ENCODE measurements at regions not wholly inside any gene's neighbourhood (a gene's known extent, or its start where the extent isn't known, plus 50 kb on each side); places are given as distances from the start of the nearest gene placed in this dataset.

GRCh38 chr9:7977586-7977985, 178.0 kb upstream of the DMAC1 start:
- no peaks in the 10 kb centered on the region for H3K9me3 ChIP-seq
- ATAC-seq = no peak

GRCh38 chr9:7976856-7977255, 177.3 kb upstream of the DMAC1 start:
- ATAC-seq (no peak), DNase-seq (no peak)
- Histone ChIP-seq H3K27ac (peak overlapping the region in 1 of 2 donors; percentile 42), H3K9me3 (no peaks in the 10 kb centered on the region), H3K4me1 (peaks cover 0 to 31% of the 10 kb centered on the region in 2 donors), H3K36me3 (no peaks in the 10 kb centered on the region), H3K27me3 (no peaks in the 10 kb centered on the region), H3K4me3 (no peak overlapping the region)
- no peak for TF ChIP-seq CTCF (IDR thresholded peaks at IDR 0.05)
- intact Hi-C loops (cut with DNase I) = no loop called here

More at GRCh38 chr9:7977586-7977985, 178.0 kb upstream of the DMAC1 start:
- H3K27ac ChIP-seq = peak overlapping the region in 1 of 2 donors; percentile 42
- DNase-seq = no peak
- intact Hi-C loops (cut with DNase I) = no loop called here
- peaks cover 0 to 31% of the 10 kb centered on the region in 2 donors for H3K4me1 ChIP-seq
- no peak overlapping the region for H3K4me3 ChIP-seq
- TF ChIP-seq CTCF (IDR thresholded peaks at IDR 0.05) = no peak
- H3K36me3 ChIP-seq = no peaks in the 10 kb centered on the region
- no peaks in the 10 kb centered on the region for H3K27me3 ChIP-seq

- H3K9me3 ChIP-seq = no peaks in the 10 kb centered on the region
- no peaks in the 10 kb centered on the region for H3K36me3 ChIP-seq
- no peak for TF ChIP-seq CTCF (IDR thresholded peaks at IDR 0.05)
- H3K27ac ChIP-seq = peak overlapping the region in 1 of 2 donors; percentile 42
- no peak for DNase-seq
- intact Hi-C loops (cut with DNase I) = no loop called here
- H3K27me3 ChIP-seq = no peaks in the 10 kb centered on the region
- no peak overlapping the region for H3K4me3 ChIP-seq
- peak; percentile 75 for ATAC-seq
- H3K4me1 ChIP-seq = peaks cover 0 to 31% of the 10 kb centered on the region in 2 donors
Observed at GRCh38 chr9:7976167-7976755, 176.7 kb upstream of the DMAC1 start.

GRCh38 chr9:7975336-7975735, 175.8 kb upstream of the DMAC1 start:
- no peaks in the 10 kb centered on the region for H3K9me3 ChIP-seq
- H3K27me3 ChIP-seq = no peaks in the 10 kb centered on the region
- H3K4me3 ChIP-seq = no peak overlapping the region
- peaks cover 0 to 31% of the 10 kb centered on the region in 2 donors for H3K4me1 ChIP-seq
- ATAC-seq (no peak), DNase-seq (no peak)
- no peak overlapping the region for H3K27ac ChIP-seq
- no peaks in the 10 kb centered on the region for H3K36me3 ChIP-seq
- intact Hi-C loops (cut with DNase I) = no loop called here
- TF ChIP-seq CTCF (IDR thresholded peaks at IDR 0.05) = no peak

- Histone ChIP-seq H3K27ac (no peak overlapping the region), H3K27me3 (no peaks in the 10 kb centered on the region), H3K36me3 (no peaks in the 10 kb centered on the region), H3K4me1 (peaks cover 0 to 31% of the 10 kb centered on the region in 2 donors), H3K9me3 (no peaks in the 10 kb centered on the region), H3K4me3 (no peak overlapping the region)
- no peak for TF ChIP-seq CTCF (IDR thresholded peaks at IDR 0.05)
- ATAC-seq (no peak), DNase-seq (no peak)
- intact Hi-C loops (cut with DNase I) = no loop called here
Observed at GRCh38 chr9:7974335-7974960, 174.9 kb upstream of the DMAC1 start.

Measured in left lung (tissue), 4 donors.